ENCODE measurements at regions not wholly inside any gene's neighbourhood (a gene's known extent, or its start where the extent isn't known, plus 50 kb on each side); places are given as distances from the start of the nearest gene placed in this dataset.

- Histone ChIP-seq H3K9ac (no peak overlapping the region), H4K20me1 (ENCODE audit: insufficient read depth) (no peaks in the 10 kb centered on the region), H3K27me3 (replicated peaks; ENCODE audit: insufficient read depth) (no peaks in the 10 kb centered on the region), H3K27ac (no peak overlapping the region), H3K9me2 (ENCODE audit: insufficient read depth) (no peaks in the 10 kb centered on the region), H3K4me3 (no peak overlapping the region), H3K79me2 (ENCODE audit: insufficient read depth) (no peaks in the 10 kb centered on the region), H3K4me1 (ENCODE audit: insufficient read depth) (no peaks in the 10 kb centered on the region), H3F3A (ENCODE audit: insufficient read depth) (no peaks in the 10 kb centered on the region), H3K4me2 (ENCODE audit: unreplicated experiment) (no peak overlapping the region), H2AFZ (no peak overlapping the region), H3K36me3 (ENCODE audit: low read depth) (no peaks in the 10 kb centered on the region), H3K9me3 (ENCODE audit: low read depth) (no peaks in the 10 kb centered on the region)
- TF ChIP-seq EZH2phosphoT487 (IDR thresholded peaks at IDR 0.05; ENCODE audit: insufficient read depth, low read depth) (no peak), EZH2 (IDR thresholded peaks at IDR 0.05; ENCODE audit: insufficient read depth, poor library complexity, severe bottlenecking) (no peak)
- in situ Hi-C loops (cut with MboI): no loop called here
- DNase-seq: no peak
- 19 to 27% methylated on average over 5 of the region's 5 CpGs for WGBS, 2 experiments (ENCODE audit: low coverage in 1 of 2, low lambda C conversion rate in 2 of 2, missing lambda C conversion rate in 2 of 2)
These were observed 127.6 kb upstream of the LINC00305 start for GRCh38 chr18:64276311-64277090.

- Histone ChIP-seq H3K36me3 (ENCODE audit: low read depth) (no peaks in the 10 kb centered on the region), H3K27ac (no peak overlapping the region), H4K20me1 (ENCODE audit: insufficient read depth) (no peaks in the 10 kb centered on the region), H3K4me3 (no peak overlapping the region), H3K4me1 (ENCODE audit: insufficient read depth) (no peaks in the 10 kb centered on the region), H3F3A (ENCODE audit: insufficient read depth) (no peaks in the 10 kb centered on the region), H2AFZ (no peak overlapping the region), H3K27me3 (replicated peaks; ENCODE audit: insufficient read depth) (no peaks in the 10 kb centered on the region), H3K9me2 (ENCODE audit: insufficient read depth) (no peaks in the 10 kb centered on the region), H3K4me2 (ENCODE audit: unreplicated experiment) (no peak overlapping the region), H3K9me3 (ENCODE audit: low read depth) (no peaks in the 10 kb centered on the region), H3K9ac (no peak overlapping the region), H3K79me2 (ENCODE audit: insufficient read depth) (no peaks in the 10 kb centered on the region)
- no peak for DNase-seq
- in situ Hi-C loops (cut with MboI): no loop called here
- TF ChIP-seq EZH2phosphoT487 (IDR thresholded peaks at IDR 0.05; ENCODE audit: insufficient read depth, low read depth) (no peak), EZH2 (IDR thresholded peaks at IDR 0.05; ENCODE audit: insufficient read depth, poor library complexity, severe bottlenecking) (no peak)
- 13% methylated on average over 3 of the region's 3 CpGs for WGBS, 2 experiments (ENCODE audit: low coverage in 1 of 2, low lambda C conversion rate in 2 of 2, missing lambda C conversion rate in 2 of 2)
These were observed 126.9 kb upstream of the LINC00305 start for GRCh38 chr18:64275593-64276300.

- no peaks in the 10 kb centered on the region for H3K9me2 ChIP-seq (ENCODE audit: insufficient read depth)
- no peak overlapping the region for H3K4me3 ChIP-seq
- TF ChIP-seq EZH2phosphoT487 (IDR thresholded peaks at IDR 0.05; ENCODE audit: insufficient read depth, low read depth) (no peak), EZH2 (IDR thresholded peaks at IDR 0.05; ENCODE audit: insufficient read depth, poor library complexity, severe bottlenecking) (no peak)
- no peaks in the 10 kb centered on the region for H3K36me3 ChIP-seq (ENCODE audit: low read depth)
- H3F3A ChIP-seq (ENCODE audit: insufficient read depth): no peaks in the 10 kb centered on the region
- H3K27me3 ChIP-seq (replicated peaks; ENCODE audit: insufficient read depth): no peaks in the 10 kb centered on the region
- in situ Hi-C loops (cut with MboI): no loop called here
- no peaks in the 10 kb centered on the region for H3K4me1 ChIP-seq (ENCODE audit: insufficient read depth)
- H3K27ac ChIP-seq: no peak overlapping the region
- WGBS, 2 experiments (ENCODE audit: low coverage in 1 of 2, low lambda C conversion rate in 2 of 2, missing lambda C conversion rate in 2 of 2): 9 to 13% methylated on average over 3 of the region's 3 CpGs
- H3K9me3 ChIP-seq (ENCODE audit: low read depth): no peaks in the 10 kb centered on the region
- H3K79me2 ChIP-seq (ENCODE audit: insufficient read depth): no peaks in the 10 kb centered on the region
- no peak overlapping the region for H3K4me2 ChIP-seq (ENCODE audit: unreplicated experiment)
- no peak for DNase-seq
- no peak overlapping the region for H3K9ac ChIP-seq
- no peak overlapping the region for H2AFZ ChIP-seq
- H4K20me1 ChIP-seq (ENCODE audit: insufficient read depth): no peaks in the 10 kb centered on the region
These were observed 124.8 kb upstream of the LINC00305 start for GRCh38 chr18:64273724-64274123.

- H3K4me1 ChIP-seq (ENCODE audit: insufficient read depth): no peaks in the 10 kb centered on the region
- no peak overlapping the region for H3K27ac ChIP-seq
These were observed 123.2 kb upstream of the LINC00305 start for GRCh38 chr18:64271975-64272659.

More at GRCh38 chr18:64271975-64272659, 123.2 kb upstream of the LINC00305 start:
- no peaks in the 10 kb centered on the region for H4K20me1 ChIP-seq (ENCODE audit: insufficient read depth)
- H2AFZ ChIP-seq: no peak overlapping the region
- H3K79me2 ChIP-seq (ENCODE audit: insufficient read depth): no peaks in the 10 kb centered on the region
- 11 to 14% methylated on average over 6 of the region's 6 CpGs for WGBS, 2 experiments (ENCODE audit: low coverage in 1 of 2, low lambda C conversion rate in 2 of 2, missing lambda C conversion rate in 2 of 2)
- H3K9me2 ChIP-seq (ENCODE audit: insufficient read depth): no peaks in the 10 kb centered on the region
- in situ Hi-C loops (cut with MboI): no loop called here
- no peaks in the 10 kb centered on the region for H3K36me3 ChIP-seq (ENCODE audit: low read depth)
- no peak overlapping the region for H3K9ac ChIP-seq
- H3K4me2 ChIP-seq (ENCODE audit: unreplicated experiment): no peak overlapping the region
- TF ChIP-seq EZH2phosphoT487 (IDR thresholded peaks at IDR 0.05; ENCODE audit: insufficient read depth, low read depth): no peak
- TF ChIP-seq EZH2 (IDR thresholded peaks at IDR 0.05; ENCODE audit: insufficient read depth, poor library complexity, severe bottlenecking): no peak
- no peak for DNase-seq
- no peaks in the 10 kb centered on the region for H3F3A ChIP-seq (ENCODE audit: insufficient read depth)
- H3K9me3 ChIP-seq (ENCODE audit: low read depth): no peaks in the 10 kb centered on the region
- no peaks in the 10 kb centered on the region for H3K27me3 ChIP-seq (replicated peaks; ENCODE audit: insufficient read depth)
- no peak overlapping the region for H3K4me3 ChIP-seq

All from GM23248 (cell line).